UCSD-AML1 (cell line): ENCODE measurements at regions not wholly inside any gene's neighbourhood (a gene's known extent, or its start where the extent isn't known, plus 50 kb on each side); places are given as distances from the start of the nearest gene placed in this dataset.

ENCODE experiments used
- DNase-seq: peaks from one replicate; lab custom pipeline; 2025; ENCODE audit not compliant: unreplicated experiment; lab: John Stamatoyannopoulos, UW

DNA sequence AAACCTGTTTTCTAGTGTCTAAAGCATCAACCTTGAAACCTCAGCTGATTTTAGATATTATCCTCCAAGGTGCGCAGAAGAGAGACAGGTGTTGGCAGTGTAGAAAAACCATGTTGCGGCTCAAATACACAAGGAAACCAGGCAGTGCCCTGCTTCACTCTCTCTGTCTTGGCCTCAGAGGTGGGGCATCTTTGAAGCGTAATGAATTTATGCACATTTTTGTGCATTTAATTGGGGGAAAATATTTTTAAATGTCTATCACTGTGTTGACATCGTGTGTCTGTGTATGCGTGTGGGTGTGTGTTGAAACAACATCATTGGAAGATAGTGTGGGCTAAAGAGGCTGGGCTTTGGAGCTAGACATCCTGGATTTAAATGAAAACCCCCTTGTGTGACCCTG, 334.0 kb upstream of the CHD6 start:
- no peak for DNase-seq

DNA sequence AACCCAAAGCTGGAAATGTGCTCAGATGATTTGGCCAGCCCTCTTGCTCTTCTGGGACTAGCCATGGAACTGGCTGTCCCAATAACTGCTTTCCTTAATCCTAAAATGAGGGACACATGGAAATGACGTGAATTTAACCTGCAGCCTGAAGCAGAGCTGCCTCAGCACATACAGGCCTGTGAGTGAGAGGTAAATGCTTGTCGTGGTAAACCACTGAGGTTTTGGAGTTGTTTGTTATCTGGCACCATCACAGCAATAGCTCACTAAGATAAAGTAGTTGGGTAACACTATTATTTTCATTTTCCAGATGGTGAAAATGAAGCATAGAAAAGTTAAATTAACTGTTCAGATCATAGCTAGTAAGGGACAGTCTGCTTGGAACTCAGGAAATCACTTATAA, 333.4 kb upstream of the CHD6 start:
- no peak for DNase-seq

DNA sequence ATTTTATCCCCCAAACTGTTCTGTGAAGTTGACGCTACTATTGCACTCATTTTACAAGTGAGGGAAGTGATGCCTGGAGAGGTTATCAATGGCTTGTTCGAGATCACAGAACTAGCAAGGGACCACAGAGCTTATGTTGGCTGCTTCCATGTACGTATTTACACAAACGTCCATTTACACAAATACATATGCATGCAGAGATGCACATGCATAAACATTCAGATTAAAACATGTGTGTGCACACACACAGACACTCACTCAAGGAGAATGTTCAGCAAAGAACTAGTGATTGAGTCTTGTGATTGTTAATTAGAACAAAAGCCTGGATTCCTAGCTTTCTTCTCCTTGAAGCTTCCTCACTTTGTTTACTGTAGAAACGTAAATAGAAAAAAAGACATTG, 321.5 kb upstream of the CHD6 start:
- DNase-seq: no peak

- DNase-seq: no peak
Observed at GRCh38 chr20:41938353-41938752, 320.2 kb upstream of the CHD6 start.

DNA sequence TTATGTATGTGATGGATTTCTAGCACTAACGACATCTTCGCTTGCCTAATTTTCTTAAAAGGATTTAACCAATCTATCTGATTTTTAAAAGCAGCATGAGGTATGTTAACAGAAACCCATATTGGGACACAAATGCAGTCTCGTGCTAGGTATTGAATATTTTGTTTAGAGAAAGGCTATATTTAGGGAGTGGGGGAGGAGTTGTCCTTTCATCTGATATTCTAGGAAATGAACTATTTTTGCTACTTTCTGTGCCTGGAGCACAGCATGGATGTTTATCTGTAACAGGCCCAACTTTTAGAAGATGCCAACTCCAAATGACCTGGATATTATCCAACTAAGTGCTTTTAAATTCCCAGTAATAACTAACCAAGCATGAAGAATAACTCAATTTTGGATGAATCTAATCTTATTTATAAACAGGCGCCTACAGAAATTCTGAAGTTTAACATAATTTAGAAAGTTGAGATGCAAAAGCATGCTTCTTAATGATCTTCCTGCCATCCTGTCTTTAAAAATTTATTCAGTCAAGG, 317.1 kb upstream of the CHD6 start:
- DNase-seq: no peak

DNA sequence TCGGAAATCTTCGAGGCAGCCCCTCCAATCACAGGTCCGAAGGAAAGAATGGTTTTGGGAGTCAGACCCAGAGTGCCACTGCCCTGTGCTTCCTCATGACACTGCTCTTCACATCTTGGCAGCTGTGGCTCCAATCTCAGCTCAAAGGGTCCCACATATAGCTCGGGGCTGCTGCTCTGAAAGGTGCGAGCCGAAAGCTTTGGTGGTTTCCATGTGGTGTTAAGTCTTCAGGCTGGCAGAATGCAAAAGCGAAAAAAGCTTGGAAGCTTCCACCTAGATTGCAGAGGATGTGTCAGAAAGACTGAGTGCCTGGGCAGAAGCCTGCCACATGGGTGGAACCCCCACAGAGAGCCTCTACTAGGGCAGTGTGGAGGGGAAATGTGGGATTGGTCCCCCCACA, 314.3 kb upstream of the CHD6 start:
- no peak for DNase-seq

DNA sequence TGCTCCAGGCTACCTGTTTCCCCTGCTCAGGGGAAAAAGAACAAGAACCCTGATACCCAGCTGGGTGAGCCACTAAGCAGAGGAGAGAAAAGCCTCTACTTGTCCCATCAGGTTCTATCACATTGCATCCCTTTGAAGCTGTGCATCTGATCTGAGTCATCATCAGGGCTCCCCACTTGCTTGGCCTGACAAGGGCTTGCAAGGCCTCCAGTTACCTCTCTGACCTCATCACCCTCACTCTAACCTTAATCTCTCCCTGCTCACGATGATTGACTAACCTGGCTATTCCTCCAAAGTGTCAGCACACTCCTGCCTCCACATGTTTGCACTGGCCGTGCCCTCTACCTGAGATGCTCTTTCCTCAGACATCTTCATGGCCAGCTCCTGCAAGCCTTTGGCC, 309.5 kb upstream of the CHD6 start:
- DNase-seq: no peak

GRCh38 chr20:41927189-41927588, 309.0 kb upstream of the CHD6 start:
- no peak for DNase-seq

GRCh38 chr20:41925476-41925875, 307.3 kb upstream of the CHD6 start:
- DNase-seq: no peak

DNA sequence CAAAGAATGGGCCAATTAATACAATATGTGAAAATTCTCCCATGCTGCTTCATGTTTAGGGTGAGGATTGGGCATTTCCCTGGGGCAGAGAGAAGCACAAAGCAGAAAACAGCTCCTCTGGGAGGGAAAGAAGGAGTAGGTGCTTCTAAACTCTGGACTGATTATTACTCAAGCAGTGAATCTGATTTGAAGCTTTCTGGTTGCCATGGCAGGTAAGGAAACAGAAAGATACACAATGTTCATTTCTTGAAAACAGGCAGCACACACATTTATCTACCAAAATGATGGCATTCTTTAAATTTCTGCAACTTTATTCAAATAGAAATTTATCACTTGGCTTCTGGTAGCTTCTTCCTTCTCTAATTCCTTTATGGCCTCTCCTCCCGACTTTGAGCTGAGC, 305.4 kb upstream of the CHD6 start:
- DNase-seq: no peak

GRCh38 chr20:41913146-41913545, 295.0 kb upstream of the CHD6 start:
- DNase-seq: no peak

GRCh38 chr20:41910558-41910957, 292.4 kb upstream of the CHD6 start:
- no peak for DNase-seq

GRCh38 chr20:41905199-41905598, 287.0 kb upstream of the CHD6 start:
- DNase-seq: no peak

GRCh38 chr20:41903586-41903985, 285.4 kb upstream of the CHD6 start:
- no peak for DNase-seq

DNA sequence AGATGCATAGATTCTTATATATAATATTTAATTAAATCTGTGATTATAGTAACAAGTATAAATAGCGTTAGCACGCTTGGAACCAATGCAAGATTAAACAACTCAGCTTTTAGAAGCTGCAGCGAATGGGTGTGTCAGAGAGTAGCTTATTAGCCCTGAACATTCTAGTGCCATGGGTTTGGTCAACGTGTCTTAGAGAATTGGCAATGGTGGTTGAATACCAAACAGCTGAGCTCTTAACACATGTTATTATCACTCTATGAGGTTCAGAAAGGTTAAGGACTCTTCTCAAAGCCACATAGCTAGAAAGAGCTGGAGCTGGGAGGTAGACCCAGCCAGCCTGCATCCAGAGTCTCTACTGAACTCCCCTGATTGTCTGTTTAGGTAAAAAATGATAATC, 284.2 kb upstream of the CHD6 start:
- DNase-seq: no peak

GRCh38 chr20:41900201-41900691, 282.1 kb upstream of the CHD6 start:
- DNase-seq: no peak

- DNase-seq: no peak
Observed at GRCh38 chr20:41897708-41898107, 279.5 kb upstream of the CHD6 start.

DNA sequence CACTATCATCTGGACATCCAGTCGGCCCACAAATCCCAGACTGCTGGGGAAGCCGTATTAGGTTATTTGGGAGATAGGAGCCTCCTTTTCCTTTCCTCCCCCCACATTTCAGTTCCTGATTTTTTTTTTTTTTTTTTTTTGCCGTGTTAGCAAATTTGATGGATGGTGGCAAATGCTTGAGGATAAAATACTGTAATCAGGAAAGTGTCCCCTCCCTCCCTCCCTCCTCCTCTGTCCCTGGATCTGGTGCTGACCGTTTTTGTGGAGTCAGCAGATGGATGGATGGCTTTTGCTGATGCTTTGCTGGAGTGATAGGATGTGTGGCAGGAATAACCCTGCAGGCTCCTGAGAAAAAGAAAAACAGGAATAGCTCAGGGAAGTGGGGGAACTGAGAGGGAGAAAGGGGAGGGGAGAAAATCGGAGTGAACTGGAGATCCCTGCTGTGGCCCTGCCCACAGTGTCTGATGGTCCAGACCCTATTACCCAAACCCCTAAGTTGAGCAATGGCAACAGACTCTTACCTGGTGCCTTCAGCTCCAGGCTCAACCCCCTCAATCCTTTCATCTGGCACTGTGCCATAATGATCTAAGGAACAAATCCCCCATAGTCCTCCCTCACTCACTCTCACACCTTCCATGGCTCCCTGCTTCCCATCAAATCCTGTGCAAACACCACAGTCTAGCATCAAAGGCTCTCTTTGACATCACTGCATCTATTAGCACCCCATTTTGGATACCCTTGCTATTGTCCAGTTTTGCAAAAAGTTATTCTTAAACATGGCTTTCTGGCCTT, 277.3 kb upstream of the CHD6 start:
- no peak for DNase-seq

DNA sequence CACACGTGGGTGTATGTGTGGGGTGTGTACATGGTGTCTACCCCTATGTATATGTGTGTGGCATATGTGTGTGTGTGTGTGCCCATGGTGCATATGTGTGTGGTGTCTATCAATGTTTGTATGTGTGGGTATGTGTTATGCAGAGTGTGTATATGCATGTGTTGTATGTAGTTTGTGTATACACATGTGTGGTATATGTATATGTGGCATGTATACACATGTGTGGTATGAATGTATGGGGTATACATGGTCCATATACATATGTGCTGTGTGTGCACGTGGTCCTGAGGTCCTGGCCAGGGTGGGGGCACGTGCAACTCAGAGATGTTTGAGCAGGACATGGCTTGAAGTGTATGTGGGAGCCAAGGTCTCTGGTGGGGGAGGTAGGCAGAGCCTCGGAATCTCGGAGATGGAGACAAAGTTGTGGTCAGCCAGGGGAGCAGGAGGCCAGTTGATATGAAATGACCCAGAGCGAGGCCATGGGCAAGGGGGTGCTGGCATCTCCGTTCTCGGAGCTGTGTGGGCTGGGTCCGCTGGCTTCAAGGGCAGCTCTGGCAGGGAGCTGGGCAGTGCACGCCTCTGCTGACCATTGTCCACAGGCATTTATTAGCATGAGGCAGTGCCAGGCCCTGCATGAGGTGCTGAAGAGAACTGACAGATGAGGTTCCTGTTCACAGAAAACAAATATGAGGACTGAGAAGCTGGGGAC, 276.2 kb upstream of the CHD6 start:
- DNase-seq: no peak

DNA sequence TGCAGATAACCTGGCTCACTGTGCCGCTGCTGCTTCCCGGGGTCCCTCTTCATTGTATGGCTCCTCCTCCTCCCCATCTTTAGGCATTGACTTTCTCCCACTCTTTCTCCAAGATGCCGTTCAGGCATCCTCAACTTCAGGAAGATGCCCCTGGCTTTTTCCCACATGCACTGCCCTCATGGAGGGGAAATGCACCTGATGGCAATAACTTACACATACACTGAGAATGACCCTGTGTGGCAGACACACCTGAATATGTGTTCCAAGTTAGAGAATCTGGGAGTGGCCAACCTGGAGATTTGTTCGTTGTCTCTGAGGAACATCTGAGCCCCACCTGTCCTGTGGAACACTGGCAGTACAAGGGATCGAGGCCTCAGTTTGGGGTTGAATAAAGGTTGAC, 273.9 kb upstream of the CHD6 start:
- DNase-seq: no peak

DNA sequence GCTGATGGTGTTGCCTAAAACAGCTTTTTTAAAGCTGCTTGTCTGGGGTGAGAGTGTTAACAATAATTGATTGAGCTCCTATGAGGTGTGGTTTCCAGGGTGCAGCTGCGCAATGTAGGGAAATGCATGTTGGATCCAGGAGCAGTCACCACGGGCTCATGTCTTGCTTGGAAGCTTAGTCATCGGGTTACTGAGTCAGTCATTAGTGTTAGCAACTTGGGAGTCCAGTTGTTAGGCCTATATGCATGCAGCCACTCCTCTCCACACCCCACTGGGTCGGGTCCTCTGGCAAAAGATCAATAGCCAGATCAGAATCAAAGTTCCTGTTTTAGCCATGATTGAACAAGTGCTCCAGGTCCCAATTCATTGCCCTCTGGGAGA, 271.7 kb upstream of the CHD6 start:
- DNase-seq: no peak

DNA sequence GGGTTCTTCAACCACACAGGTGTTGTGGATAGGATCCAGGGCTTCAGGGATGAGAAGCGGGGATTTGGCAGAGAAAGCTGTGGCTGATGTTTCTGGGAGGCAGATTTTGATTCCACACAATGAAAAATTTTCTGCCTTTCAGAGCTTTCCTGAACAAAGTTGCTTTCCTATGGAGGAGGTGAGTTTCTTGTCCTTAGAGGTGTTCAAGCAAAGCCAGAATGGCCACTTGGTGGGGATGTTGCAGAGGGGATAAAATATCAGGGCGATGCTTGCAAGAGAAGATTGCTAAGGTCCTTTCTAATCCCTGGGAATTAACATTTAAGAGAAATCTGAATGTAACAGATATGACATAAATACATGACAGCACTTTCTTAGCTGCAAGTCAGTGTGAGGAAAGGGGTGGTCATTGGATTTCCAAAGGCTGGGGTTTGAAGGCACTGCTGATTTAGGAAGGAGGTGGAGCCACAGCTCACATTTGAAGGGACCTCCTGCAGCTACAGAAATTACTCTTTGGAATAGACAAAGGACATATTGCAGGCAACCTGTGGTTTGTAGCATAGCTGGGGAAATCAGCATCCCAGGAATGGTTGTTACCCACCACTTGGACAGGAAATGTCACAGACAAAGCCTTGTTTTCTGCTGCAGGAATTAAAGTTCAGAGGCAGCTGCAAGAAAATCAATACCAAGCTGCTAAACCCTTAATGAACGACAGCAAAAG, 271.1 kb upstream of the CHD6 start:
- no peak for DNase-seq
